Esophagus (tissue), 2 donors: ENCODE measurements at regions not wholly inside any gene's neighbourhood (a gene's known extent, or its start where the extent isn't known, plus 50 kb on each side); places are given as distances from the start of the nearest gene placed in this dataset.

ENCODE experiments used
- H3K27ac ChIP-seq, 2 donors: one replicate each; pipeline ENCODE4 v1.5.1; 2013; ENCODE audit warnings: low read depth in 2 of 2, mild to moderate bottlenecking in 2 of 2, inconsistent platforms in 1 of 2, low read length in 1 of 2, moderate library complexity in 1 of 2
- H3K27me3 ChIP-seq, 2 donors: one replicate each; pipeline ENCODE4 v1.6.1; 2013; ENCODE audit warnings: low read length in 2 of 2, control low read depth in 1 of 2, mild to moderate bottlenecking in 1 of 2; ENCODE audit not compliant: insufficient read depth in 2 of 2, control insufficient read depth in 1 of 2
- H3K36me3 ChIP-seq, 2 donors: one replicate each; pipeline ENCODE4 v1.6.1; 2013; ENCODE audit warnings: low read length in 1 of 2; ENCODE audit not compliant: control insufficient read depth in 2 of 2, insufficient read depth in 2 of 2
- H3K4me1 ChIP-seq, 2 donors: one replicate each; pipeline ENCODE4 v1.6.1; 2013; ENCODE audit warnings: low read length in 1 of 2; ENCODE audit not compliant: control insufficient read depth in 2 of 2, insufficient read depth in 2 of 2
- H3K4me3 ChIP-seq, 2 donors: one replicate each; pipeline ENCODE4 v1.5.1; 2013; ENCODE audit warnings: low read length in 2 of 2, mild to moderate bottlenecking in 2 of 2, low read depth in 1 of 2, moderate library complexity in 1 of 2
- H3K9me3 ChIP-seq, 2 donors: one replicate each; pipeline ENCODE4 v1.6.1; 2013; ENCODE audit warnings: mild to moderate bottlenecking in 2 of 2, low read depth in 1 of 2, low read length in 1 of 2, moderate library complexity in 1 of 2; ENCODE audit not compliant: control insufficient read depth in 2 of 2, insufficient read depth in 1 of 2
- WGBS, 2 donors: extraction: QIAGEN DNeasy Blood & Tissue Kit; methylation state at CpG; one replicate each; pipeline ENCODE4 v1.1.7; 2013; 5-methylcytosine and 5-hydroxymethylcytosine counted together
- donor health status: healthy with polysubstance abuse.
- donor health status: Bipolar disorder and iron deficiency.

DNA sequence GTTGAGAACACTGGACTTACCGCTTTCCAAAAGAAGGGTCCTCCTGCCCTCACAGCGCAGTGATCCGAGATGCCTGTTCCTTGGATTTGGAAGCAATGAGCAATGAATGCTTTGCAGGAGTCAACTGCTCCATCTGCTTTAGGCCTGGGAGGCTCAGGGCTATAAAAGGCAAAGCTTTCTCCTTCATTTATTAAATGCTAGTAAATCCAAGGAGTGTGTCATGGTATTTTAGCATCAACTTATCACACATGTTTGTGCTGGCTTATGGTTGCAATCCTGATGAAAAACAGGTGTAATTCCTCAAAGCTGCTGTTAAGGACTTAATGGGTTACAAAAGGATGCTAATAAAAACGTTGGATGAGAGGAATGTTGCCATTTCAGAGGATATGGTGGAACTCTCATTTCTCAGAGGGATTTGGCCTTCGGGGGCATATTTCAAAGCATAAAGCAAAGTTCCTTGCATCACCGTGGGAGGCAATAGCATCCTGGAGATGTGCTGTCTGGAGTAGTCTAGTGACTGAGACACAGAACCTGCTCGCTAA, 158.5 kb upstream of the TPM1 start:
- H3K9me3 ChIP-seq, result peaks cover 0 to 2% of the 10 kb centered on the region in 2 donors
- H3K4me1 ChIP-seq, result peaks cover 0 to 1% of the 10 kb centered on the region in 2 donors
- no peak overlapping the region for H3K4me3 ChIP-seq
- H3K27ac ChIP-seq, result peak overlapping the region in 1 of 2 donors; percentile 15
- H3K27me3 ChIP-seq, result peaks cover 0 to 10% of the 10 kb centered on the region in 2 donors
- 66 to 71% methylated on average over 7 of the region's 7 CpGs for WGBS, 2 donors
- H3K36me3 ChIP-seq, result no peaks in the 10 kb centered on the region

GRCh38 chr15:62886431-62887071, 156.0 kb upstream of the TPM1 start:
- H3K36me3 ChIP-seq, result no peaks in the 10 kb centered on the region
- peaks cover 0 to 10% of the 10 kb centered on the region in 2 donors for H3K27me3 ChIP-seq
- H3K4me1 ChIP-seq, result no peaks in the 10 kb centered on the region
- no peak overlapping the region for H3K4me3 ChIP-seq
- H3K27ac ChIP-seq, result peak overlapping the region in 1 of 2 donors; percentile 8
- 51 to 56% methylated on average over 13 of the region's 13 CpGs for WGBS, 2 donors
- peaks cover 0 to 2% of the 10 kb centered on the region in 2 donors for H3K9me3 ChIP-seq

DNA sequence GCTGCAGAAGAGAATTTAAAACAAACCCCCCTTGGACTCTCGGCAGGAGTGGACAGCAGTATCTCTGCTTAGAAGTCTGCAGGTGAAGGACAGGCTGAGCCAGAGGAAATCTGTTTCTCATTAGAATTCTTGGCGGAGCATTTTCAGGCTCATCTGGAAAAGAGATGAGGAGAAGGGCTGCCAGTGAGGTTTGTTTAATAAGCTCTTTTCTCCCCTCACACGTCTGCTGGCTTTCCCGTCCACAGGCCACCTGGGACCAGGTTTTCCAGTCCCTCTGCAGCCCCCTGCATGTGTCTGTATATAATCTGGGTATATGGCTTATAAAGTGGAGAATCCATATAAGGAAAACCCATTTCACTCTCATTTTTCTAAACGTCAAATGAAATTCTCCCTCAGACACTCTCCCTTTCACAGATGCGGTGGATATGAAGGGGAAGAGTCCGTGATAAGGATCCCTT, 155.4 kb upstream of the TPM1 start:
- Histone ChIP-seq H3K27me3 (peaks cover 0 to 10% of the 10 kb centered on the region in 2 donors), H3K4me3 (no peak overlapping the region), H3K4me1 (no peaks in the 10 kb centered on the region), H3K36me3 (no peaks in the 10 kb centered on the region), H3K27ac (no peak overlapping the region), H3K9me3 (peaks cover 0 to 2% of the 10 kb centered on the region in 2 donors)
- WGBS, 2 donors, result 69 to 71% methylated on average over 7 of the region's 7 CpGs

DNA sequence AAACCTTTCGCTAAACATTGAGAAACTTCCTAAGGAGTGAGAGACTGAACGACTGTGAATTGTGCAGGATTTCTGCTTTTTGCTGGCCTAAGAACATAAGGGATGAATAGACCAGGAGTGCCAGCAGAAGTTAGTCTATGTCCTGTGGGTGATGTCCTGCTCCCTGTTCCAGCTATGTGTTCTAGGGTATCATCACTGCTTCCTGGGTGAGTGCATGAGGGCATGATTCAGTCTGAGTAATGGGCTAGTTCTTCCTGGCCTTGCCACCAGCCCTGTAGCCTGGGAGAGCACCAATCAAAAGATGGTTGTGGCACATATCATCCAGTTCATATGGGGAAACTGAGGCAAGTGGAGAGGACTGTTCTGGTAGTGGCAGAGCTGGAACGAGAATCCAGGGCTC, 153.9 kb upstream of the TPM1 start:
- Histone ChIP-seq H3K27ac (no peak overlapping the region), H3K27me3 (peaks cover 0 to 10% of the 10 kb centered on the region in 2 donors), H3K9me3 (peaks cover 0 to 2% of the 10 kb centered on the region in 2 donors), H3K36me3 (no peaks in the 10 kb centered on the region), H3K4me1 (no peaks in the 10 kb centered on the region), H3K4me3 (no peak overlapping the region)
- WGBS, 2 donors, result 88 to 89% methylated on average over 3 of the region's 3 CpGs

DNA sequence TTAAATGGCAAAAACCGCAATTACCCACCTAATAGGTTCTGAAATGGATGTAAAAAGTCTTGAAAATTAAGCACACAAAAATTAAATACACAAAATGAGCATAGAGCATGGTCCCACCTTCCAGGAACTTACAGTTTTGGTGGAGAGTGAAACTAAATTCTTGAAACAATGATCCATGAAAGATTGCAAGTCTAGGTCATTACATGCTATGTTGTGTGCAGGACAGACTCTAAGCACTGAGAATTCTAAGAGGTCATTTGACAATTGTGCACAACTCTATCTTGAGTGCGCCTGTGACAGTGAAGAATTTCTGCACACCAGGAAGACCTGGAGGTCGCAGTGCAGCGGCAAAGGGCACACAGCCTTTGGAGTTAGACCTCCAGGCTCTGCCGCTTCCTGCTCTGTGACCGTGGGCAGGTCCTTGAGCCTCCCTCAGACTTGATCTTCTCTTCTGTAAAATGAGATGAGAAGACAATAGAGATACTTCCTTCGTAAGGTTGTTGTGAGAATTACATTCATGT, 153.3 kb upstream of the TPM1 start:
- Histone ChIP-seq H3K27ac (peak overlapping the region in 1 of 2 donors; percentile 11), H3K4me1 (no peaks in the 10 kb centered on the region), H3K4me3 (no peak overlapping the region), H3K36me3 (no peaks in the 10 kb centered on the region), H3K9me3 (no peaks in the 10 kb centered on the region), H3K27me3 (peaks cover 0 to 6% of the 10 kb centered on the region in 2 donors)
- 92 to 93% methylated on average over 7 of the region's 7 CpGs for WGBS, 2 donors

DNA sequence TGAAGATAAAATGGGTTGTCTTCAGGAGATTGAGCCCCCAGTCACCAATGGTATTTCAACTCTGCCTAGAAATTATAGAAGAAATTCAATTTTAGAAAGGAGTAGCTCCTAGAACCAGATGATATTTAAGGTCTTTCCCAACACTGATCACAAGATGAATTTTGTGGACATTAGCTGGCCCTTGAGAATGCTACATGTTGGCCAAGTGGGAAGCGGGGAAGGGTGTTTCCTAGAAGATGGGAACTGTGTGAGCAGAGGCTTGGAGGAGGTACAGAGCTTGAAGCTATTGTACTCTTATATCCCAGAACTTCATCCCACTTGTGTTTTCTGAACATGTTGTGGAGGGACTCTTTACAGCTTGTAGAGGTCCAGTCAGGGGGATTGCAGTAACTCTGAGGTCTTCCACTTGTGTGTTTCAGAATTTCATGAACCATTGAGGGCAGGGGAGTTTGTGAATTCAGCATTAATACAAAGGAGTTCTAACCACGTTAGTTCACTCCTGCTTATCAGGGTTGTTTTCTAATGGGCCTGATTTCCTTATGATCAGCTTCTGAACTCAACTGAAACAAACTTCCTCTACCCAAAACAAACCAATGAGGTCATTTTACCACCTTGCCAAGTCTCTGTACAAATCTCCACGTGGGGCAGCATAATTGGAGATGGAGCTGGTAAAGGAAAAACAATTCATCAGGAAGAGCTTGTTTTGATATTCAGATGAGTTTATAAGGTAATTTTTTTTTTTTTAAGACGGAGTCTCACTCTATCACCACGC, 152.6 kb upstream of the TPM1 start:
- Histone ChIP-seq H3K9me3 (no peaks in the 10 kb centered on the region), H3K27ac (no peak overlapping the region), H3K4me1 (peaks cover 0 to 2% of the 10 kb centered on the region in 2 donors), H3K4me3 (no peak overlapping the region), H3K27me3 (peaks cover 0 to 4% of the 10 kb centered on the region in 2 donors), H3K36me3 (no peaks in the 10 kb centered on the region)
- 58 to 66% methylated on average over 5 of the region's 5 CpGs for WGBS, 2 donors

- no peak overlapping the region for H3K27ac ChIP-seq
- H3K9me3 ChIP-seq, result no peaks in the 10 kb centered on the region
- 92 to 96% methylated on average over 10 of the region's 10 CpGs for WGBS, 2 donors
- peaks cover 4 to 9% of the 10 kb centered on the region in 2 donors for H3K4me1 ChIP-seq
- H3K36me3 ChIP-seq, result no peaks in the 10 kb centered on the region
- H3K4me3 ChIP-seq, result no peak overlapping the region
- H3K27me3 ChIP-seq, result no peaks in the 10 kb centered on the region
Observed at GRCh38 chr15:62894322-62895085, 148.0 kb upstream of the TPM1 start.

DNA sequence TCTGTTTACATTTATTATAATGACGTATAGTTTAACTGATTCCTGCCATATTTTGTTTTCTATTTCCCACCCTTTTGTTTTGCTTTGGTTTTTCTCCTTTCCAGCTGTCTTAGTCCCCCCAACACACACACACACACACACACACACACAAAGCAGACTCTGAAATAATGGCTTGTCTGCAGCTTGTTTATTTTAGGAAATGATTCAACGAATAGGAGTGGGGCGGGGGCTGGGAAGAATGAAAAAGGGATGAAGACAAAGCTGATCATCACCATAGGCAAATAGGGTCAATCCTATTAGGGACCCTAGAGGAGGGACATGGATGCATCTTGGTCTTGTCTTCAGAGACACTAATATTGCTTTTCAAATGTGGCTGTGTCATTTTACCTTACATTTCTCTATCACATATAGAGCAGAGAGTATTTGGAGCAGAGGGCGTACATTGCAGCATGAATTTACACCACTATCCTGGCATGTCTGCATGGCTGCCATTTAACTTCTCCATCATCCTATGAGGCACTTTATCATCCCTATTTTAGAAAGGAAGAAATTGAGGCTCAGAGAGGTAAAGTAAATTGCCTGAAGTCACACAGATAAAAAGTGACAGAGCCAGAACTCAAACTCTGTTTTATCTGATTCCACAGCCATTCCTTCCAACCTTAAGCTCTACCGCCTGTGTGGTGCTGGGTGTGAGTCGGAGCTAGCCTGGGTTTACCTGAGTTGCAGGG, 147.2 kb upstream of the TPM1 start:
- Histone ChIP-seq H3K4me1 (peaks cover 4 to 9% of the 10 kb centered on the region in 2 donors), H3K36me3 (no peaks in the 10 kb centered on the region), H3K4me3 (no peak overlapping the region), H3K9me3 (no peaks in the 10 kb centered on the region), H3K27me3 (no peaks in the 10 kb centered on the region), H3K27ac (peak overlapping the region in 1 of 2 donors; percentile 67)
- 77 to 78% methylated on average over 6 of the region's 6 CpGs for WGBS, 2 donors
